NB4 (cell line): ENCODE measurements at regions not wholly inside any gene's neighbourhood (a gene's known extent, or its start where the extent isn't known, plus 50 kb on each side); places are given as distances from the start of the nearest gene placed in this dataset.

ENCODE experiments used
- DNase-seq: peaks from one replicate; pipeline ENCODE4 v3.0.0; 2010; ENCODE audit warnings: low read depth
- H3K4me3 ChIP-seq: one replicate; pipeline ENCODE4 v1.5.1; 2011; ENCODE audit warnings: mild to moderate bottlenecking, low read depth, low read length, moderate library complexity
- MYC ChIP-seq: IDR thresholded peaks from 2 replicates; pipeline ENCODE4 v1.6.1; 2011; ENCODE audit warnings: low read depth, low read length
- POLR2A ChIP-seq: IDR thresholded peaks from 2 replicates; pipeline ENCODE4 v1.6.1; 2011; ENCODE audit warnings: mild to moderate bottlenecking; ENCODE audit not compliant: insufficient read length; ENCODE audit errors: extremely low read depth
- TF ChIP-seq, protein P1 (sequence below): IDR thresholded peaks from one replicate; pipeline ENCODE4 v1.5.1; 2012; ENCODE audit warnings: low read depth, low read length
- TF ChIP-seq, protein P2 (sequence below): IDR thresholded peaks from 2 replicates; pipeline ENCODE4 v1.6.1; 2011; ENCODE audit warnings: low read depth, low read length

DNA sequence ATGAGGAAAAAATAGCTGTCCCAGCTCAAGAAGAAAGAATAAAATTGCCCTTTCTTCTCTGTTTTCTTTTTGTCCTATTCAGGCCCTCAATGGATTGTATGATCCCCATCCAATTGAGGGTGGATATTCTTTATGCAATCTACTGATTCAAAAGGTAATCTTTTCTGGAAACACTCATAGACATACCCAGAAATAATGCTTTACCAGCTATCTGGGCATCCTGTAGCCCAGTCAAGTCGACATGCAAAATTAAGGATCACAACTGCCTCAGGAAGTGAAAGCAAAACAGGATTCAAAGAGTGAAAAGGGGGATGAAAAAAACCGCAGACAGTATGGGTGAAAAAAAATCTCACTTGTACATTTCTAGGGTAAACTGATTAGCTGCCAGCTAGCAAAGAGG lies 410.1 kb downstream of the TBC1D32 start:
- DNase-seq = no peak

GRCh38 chr6:120918137-120918536 lies 416.1 kb downstream of the TBC1D32 start:
- H3K4me3 ChIP-seq = no peak overlapping the region
- TF ChIP-seq, protein P1, sequence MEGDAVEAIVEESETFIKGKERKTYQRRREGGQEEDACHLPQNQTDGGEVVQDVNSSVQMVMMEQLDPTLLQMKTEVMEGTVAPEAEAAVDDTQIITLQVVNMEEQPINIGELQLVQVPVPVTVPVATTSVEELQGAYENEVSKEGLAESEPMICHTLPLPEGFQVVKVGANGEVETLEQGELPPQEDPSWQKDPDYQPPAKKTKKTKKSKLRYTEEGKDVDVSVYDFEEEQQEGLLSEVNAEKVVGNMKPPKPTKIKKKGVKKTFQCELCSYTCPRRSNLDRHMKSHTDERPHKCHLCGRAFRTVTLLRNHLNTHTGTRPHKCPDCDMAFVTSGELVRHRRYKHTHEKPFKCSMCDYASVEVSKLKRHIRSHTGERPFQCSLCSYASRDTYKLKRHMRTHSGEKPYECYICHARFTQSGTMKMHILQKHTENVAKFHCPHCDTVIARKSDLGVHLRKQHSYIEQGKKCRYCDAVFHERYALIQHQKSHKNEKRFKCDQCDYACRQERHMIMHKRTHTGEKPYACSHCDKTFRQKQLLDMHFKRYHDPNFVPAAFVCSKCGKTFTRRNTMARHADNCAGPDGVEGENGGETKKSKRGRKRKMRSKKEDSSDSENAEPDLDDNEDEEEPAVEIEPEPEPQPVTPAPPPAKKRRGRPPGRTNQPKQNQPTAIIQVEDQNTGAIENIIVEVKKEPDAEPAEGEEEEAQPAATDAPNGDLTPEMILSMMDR = no peak
- TF ChIP-seq, protein P2, sequence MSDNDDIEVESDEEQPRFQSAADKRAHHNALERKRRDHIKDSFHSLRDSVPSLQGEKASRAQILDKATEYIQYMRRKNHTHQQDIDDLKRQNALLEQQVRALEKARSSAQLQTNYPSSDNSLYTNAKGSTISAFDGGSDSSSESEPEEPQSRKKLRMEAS = no peak
- DNase-seq = no peak

More for the DNA sequence above, 410.1 kb downstream of the TBC1D32 start:
- TF ChIP-seq, protein P2 = no peak
- TF ChIP-seq, protein P1 = no peak
- TF ChIP-seq MYC (no peak), POLR2A (no peak)
- no peak overlapping the region for H3K4me3 ChIP-seq

DNA sequence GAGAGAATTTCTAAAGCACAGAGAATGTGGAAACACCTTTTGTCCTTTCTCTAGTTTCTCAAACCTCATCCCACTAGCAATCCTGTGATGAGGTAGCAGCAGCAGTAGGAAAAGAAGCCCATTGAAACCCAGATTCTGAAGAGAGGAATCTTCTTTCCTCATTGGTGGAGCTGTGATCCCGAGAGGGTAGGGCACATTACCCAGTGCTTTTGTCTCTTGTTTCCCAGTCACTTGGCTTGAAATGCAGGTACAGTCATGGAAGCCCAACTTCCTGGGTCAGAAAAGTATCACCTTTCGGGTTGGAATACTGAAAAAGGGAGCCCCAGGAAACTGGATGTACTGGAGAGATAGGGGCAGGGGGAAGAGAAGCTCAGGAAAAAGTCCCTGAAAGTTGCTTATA lies 417.4 kb downstream of the TBC1D32 start:
- TF ChIP-seq, protein P2 = no peak
- TF ChIP-seq, protein P1 = no peak
- TF ChIP-seq MYC = no peak
- no peak for TF ChIP-seq POLR2A

DNA sequence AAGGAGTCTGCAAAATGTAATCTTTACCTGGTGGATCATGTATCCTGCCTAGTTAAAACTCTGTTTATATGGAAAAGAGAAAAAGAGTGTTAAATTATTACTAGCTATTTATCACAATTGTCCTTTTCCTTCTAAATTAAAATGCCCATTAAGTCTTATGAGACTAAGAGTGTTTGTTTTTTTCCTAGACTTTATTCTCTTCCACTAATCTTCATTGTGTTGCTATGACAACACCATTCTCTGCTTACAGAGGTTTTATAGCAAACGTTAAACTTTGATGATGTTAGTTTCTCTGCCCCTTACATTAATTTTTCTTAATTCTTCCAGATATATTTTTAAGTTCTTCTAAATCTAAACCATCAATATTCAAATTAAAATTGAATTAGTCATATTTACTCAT lies 420.8 kb downstream of the TBC1D32 start:
- H3K4me3 ChIP-seq = no peak overlapping the region
- no peak for TF ChIP-seq POLR2A
- TF ChIP-seq, protein P2 = no peak
- no peak for TF ChIP-seq MYC
- TF ChIP-seq, protein P1 = no peak
- DNase-seq = no peak

More for the DNA sequence above, 417.4 kb downstream of the TBC1D32 start:
- DNase-seq = no peak
- no peak overlapping the region for H3K4me3 ChIP-seq

DNA sequence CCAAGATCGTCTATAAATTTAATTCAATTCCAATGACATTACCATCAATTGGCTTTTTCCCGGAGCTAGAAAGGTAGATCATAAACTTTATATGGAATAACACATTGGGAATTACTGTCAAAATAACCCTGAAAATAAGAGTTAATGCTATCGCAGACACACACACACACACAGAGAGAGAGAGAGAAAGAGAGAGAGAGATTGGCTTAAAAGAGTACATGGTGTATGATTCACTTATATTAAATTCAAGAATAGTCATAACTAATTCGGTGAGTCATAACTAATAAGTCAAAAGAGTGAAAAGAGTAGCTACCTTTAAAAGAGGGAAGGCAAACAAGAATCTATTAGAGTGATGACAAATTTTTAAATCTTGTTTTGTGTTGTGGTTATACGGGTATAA lies 425.5 kb downstream of the TBC1D32 start:
- no peak overlapping the region for H3K4me3 ChIP-seq
- TF ChIP-seq POLR2A = no peak
- TF ChIP-seq, protein P2 = no peak
- TF ChIP-seq, protein P1 = no peak
- no peak for TF ChIP-seq MYC
- no peak for DNase-seq

- no peak overlapping the region for H3K4me3 ChIP-seq
- no peak for DNase-seq
- TF ChIP-seq, protein P1 = no peak
- no peak for TF ChIP-seq MYC
- TF ChIP-seq POLR2A = no peak
- TF ChIP-seq, protein P2 = no peak
These were observed 430.4 kb downstream of the TBC1D32 start for GRCh38 chr6:120903836-120904235.
